ENCODE measurements at regions not wholly inside any gene's neighbourhood (a gene's known extent, or its start where the extent isn't known, plus 50 kb on each side); places are given as distances from the start of the nearest gene placed in this dataset.
"Not testable (repeated sequence)": the region's sequence is repeated elsewhere in the genome, so short reads cannot be mapped to it uniquely, and the experiment has no call there.

DNA sequence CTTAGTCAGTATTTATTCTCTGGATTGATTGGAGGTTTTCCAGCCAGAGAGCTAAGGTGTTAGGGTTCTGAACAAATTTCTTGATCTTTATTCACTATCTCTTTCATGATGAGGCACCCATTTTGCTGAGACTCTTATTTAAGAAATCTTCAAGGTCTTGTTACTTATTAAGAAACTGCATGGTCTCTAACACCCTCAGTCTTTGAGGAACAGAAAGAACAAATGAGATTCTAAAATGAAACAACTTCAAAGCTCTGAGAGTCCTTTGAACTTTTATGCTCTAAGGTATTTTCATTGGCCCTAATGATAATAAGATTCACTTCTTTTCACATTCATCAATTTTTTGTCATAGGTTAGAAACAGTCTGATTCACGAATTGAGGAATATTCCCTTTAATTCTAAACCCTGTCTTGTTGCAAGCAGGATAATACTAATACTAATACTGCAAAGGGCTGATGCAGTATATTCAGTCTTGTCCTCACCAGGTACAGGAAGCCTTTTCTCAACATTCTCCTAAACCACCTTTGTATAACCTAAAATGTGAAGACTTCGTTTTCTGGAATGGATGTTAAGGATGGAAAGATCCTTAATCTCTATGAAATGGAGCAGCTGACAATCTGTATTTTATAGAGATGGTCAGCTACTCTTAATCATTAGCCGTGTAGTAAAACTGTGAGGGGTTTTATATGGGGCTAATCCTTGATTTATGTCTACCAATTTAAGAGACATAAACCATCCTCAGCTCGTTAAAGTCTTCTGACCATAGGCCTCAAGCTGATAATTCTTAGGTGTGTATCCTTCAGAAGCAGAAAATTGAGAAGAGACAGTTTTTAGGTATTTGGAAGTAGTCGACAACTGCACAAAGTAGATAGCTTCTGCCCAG, 198.3 kb downstream of the OTOL1 start:
- DNase-seq (no peak), ATAC-seq (no peak)
- Histone ChIP-seq H3K9ac (ENCODE audit: low read length) (no peak overlapping the region), H3K9me2 (replicated peaks; ENCODE audit: low read length) (no peaks in the 10 kb centered on the region), H3K4me3 (ENCODE audit: low read length) (no peak overlapping the region), H3K4me2 (ENCODE audit: low read length) (no peak overlapping the region), H3F3A (ENCODE audit: low read length, unreplicated experiment) (no peaks in the 10 kb centered on the region), H3K79me2 (ENCODE audit: low read length) (no peaks in the 10 kb centered on the region), H3K27me3 (ENCODE audit: low read length) (no peaks in the 10 kb centered on the region; the same call in 1 of the 2 replicates), H2AFZ (ENCODE audit: low read length) (no peak overlapping the region), H4K20me1 (ENCODE audit: low read length) (no peaks in the 10 kb centered on the region), H3K9me3 (ENCODE audit: low read length) (no peaks in the 10 kb centered on the region), H3K4me1 (ENCODE audit: insufficient read depth, low read length) (no peaks in the 10 kb centered on the region), H3K36me3 (ENCODE audit: low read depth, low read length) (no peaks in the 10 kb centered on the region), H3K27ac (ENCODE audit: low read length) (no peak overlapping the region)
- ChIA-PET POLR2A (ENCODE audit: unreplicated experiment) (no interaction called here), CTCF (no interaction called here)
- no TSS peak for BruUV-seq (replicated peaks)
- no peak for TF ChIP-seq EZH2 (IDR thresholded peaks at IDR 0.05; ENCODE audit: low read length, unreplicated experiment)
- no peak for TF ChIP-seq EZH2phosphoT487 (IDR thresholded peaks at IDR 0.05; ENCODE audit: borderline replicate concordance, low read length)
- intact Hi-C loops (cut with micrococcal nuclease): no loop called here

DNA sequence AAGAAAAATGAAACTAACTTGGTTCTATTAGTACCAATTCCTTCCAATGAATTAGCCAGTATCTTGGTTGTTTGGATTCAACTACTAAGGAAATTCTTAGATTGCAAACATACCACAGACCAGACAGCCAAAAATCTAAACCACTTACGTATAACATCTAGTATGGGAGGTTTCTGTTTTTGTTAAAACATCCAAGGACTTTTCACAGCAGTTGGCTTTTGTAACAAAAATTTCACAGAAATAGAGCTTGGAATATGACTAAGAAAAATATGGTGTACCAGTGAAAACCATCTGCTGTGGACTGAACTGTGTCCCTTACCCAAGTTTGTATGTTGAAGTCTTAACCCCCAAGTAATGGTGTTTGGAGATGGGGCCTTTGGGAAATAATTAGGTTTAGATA, 199.2 kb downstream of the OTOL1 start:
- no peak overlapping the region for H3K4me2 ChIP-seq (ENCODE audit: low read length)
- no peaks in the 10 kb centered on the region for H4K20me1 ChIP-seq (ENCODE audit: low read length)
- H3K36me3 ChIP-seq (ENCODE audit: low read depth, low read length): no peaks in the 10 kb centered on the region
- DNase-seq (no peak), ATAC-seq (no peak)
- H3K27ac ChIP-seq (ENCODE audit: low read length): no peak overlapping the region
- no peak overlapping the region for H3K9ac ChIP-seq (ENCODE audit: low read length)
- ChIA-PET CTCF (no interaction called here), POLR2A (ENCODE audit: unreplicated experiment) (no interaction called here)
- no peak overlapping the region for H2AFZ ChIP-seq (ENCODE audit: low read length)
- TF ChIP-seq, protein P1, sequence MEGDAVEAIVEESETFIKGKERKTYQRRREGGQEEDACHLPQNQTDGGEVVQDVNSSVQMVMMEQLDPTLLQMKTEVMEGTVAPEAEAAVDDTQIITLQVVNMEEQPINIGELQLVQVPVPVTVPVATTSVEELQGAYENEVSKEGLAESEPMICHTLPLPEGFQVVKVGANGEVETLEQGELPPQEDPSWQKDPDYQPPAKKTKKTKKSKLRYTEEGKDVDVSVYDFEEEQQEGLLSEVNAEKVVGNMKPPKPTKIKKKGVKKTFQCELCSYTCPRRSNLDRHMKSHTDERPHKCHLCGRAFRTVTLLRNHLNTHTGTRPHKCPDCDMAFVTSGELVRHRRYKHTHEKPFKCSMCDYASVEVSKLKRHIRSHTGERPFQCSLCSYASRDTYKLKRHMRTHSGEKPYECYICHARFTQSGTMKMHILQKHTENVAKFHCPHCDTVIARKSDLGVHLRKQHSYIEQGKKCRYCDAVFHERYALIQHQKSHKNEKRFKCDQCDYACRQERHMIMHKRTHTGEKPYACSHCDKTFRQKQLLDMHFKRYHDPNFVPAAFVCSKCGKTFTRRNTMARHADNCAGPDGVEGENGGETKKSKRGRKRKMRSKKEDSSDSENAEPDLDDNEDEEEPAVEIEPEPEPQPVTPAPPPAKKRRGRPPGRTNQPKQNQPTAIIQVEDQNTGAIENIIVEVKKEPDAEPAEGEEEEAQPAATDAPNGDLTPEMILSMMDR (conservative IDR thresholded peaks at IDR 0.05; ENCODE audit: low read depth, low read length): no peak
- TF ChIP-seq EZH2 (IDR thresholded peaks at IDR 0.05; ENCODE audit: low read length, unreplicated experiment) (no peak), EZH2phosphoT487 (IDR thresholded peaks at IDR 0.05; ENCODE audit: borderline replicate concordance, low read length) (no peak)
- no peaks in the 10 kb centered on the region for H3K4me1 ChIP-seq (ENCODE audit: insufficient read depth, low read length)
- H3K79me2 ChIP-seq (ENCODE audit: low read length): no peaks in the 10 kb centered on the region
- intact Hi-C loops (cut with micrococcal nuclease): no loop called here
- H3F3A ChIP-seq (ENCODE audit: low read length, unreplicated experiment): no peaks in the 10 kb centered on the region
- H3K9me2 ChIP-seq (replicated peaks; ENCODE audit: low read length): no peaks in the 10 kb centered on the region
- no peak overlapping the region for H3K4me3 ChIP-seq (ENCODE audit: low read length)
- no TSS peak for BruUV-seq (replicated peaks)
- H3K9me3 ChIP-seq (ENCODE audit: low read length): no peaks in the 10 kb centered on the region
- no peaks in the 10 kb centered on the region; the same call in 1 of the 2 replicates for H3K27me3 ChIP-seq (ENCODE audit: low read length)

DNA sequence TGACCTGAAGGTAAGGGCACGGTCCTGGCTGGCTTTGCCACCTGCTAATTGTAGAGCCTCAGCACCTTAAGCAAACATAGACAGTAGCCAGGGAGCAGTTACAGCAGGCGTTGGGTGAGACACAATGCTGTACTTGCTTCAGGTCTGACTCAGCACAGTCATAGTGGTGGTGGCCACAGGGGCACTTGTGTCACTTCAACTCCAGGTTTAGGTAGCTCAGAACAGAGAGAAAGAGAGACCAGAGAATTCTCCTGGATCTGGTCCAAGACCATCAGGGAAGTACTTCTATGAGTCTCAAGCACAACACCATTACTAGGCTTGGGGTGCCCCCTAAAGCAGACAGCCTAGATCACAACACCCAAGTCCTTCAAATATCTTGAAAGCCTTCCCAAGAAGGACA, 204.4 kb downstream of the OTOL1 start:
- Histone ChIP-seq H3K9ac (ENCODE audit: low read length) (no peak overlapping the region), H4K20me1 (ENCODE audit: low read length) (no peaks in the 10 kb centered on the region), H3K4me1 (ENCODE audit: insufficient read depth, low read length) (no peaks in the 10 kb centered on the region), H3K4me2 (ENCODE audit: low read length) (no peak overlapping the region), H2AFZ (ENCODE audit: low read length) (no peak overlapping the region), H3K27ac (ENCODE audit: low read length) (no peak overlapping the region), H3K27me3 (ENCODE audit: low read length) (no peaks in the 10 kb centered on the region), H3K79me2 (ENCODE audit: low read length) (no peaks in the 10 kb centered on the region), H3K36me3 (ENCODE audit: low read depth, low read length) (no peaks in the 10 kb centered on the region), H3F3A (ENCODE audit: low read length, unreplicated experiment) (no peaks in the 10 kb centered on the region), H3K4me3 (ENCODE audit: low read length) (no peak overlapping the region), H3K9me3 (ENCODE audit: low read length) (no peaks in the 10 kb centered on the region), H3K9me2 (replicated peaks; ENCODE audit: low read length) (no peaks in the 10 kb centered on the region)
- ATAC-seq (no peak), DNase-seq (peak; percentile 30)
- BruUV-seq (replicated peaks): no TSS peak
- POLR2A ChIA-PET (ENCODE audit: unreplicated experiment): no interaction called here
- no peak for TF ChIP-seq EZH2phosphoT487 (IDR thresholded peaks at IDR 0.05; ENCODE audit: borderline replicate concordance, low read length)
- intact Hi-C loops (cut with micrococcal nuclease): loop anchor here (1.0 kb wide), 1 partner anchor 141 kb away; no protein-coding TSS in a partner anchor
- CTCF ChIA-PET: no interaction called here

DNA sequence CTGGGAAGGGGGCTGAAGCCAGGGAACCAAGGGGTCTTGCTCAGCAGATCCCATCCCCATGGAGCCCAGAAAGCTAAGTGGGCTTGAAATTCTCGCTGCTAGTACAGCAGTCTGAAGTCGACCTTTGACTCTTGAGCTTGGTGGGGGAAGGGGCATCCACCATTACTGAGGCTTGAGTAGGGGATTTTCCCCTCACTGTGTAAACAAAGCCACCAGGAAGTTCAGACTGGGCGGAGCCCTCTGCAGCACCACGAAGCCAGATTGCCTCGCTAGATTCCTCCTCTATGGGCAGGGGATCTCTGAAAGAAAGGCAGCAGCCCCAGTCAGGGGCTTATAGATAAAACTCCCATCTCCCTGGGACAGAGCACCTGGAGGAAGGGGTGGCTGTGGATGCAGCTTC, 210.6 kb downstream of the OTOL1 start:
- H3K9ac ChIP-seq (ENCODE audit: low read length); H3K9me3 ChIP-seq (ENCODE audit: low read length); H3K79me2 ChIP-seq (ENCODE audit: low read length); H3F3A ChIP-seq (ENCODE audit: low read length, unreplicated experiment); POLR2A ChIA-PET (ENCODE audit: unreplicated experiment); intact Hi-C loops (cut with micrococcal nuclease); H3K27ac ChIP-seq (ENCODE audit: low read length); H3K27me3 ChIP-seq (ENCODE audit: low read length); ATAC-seq; DNase-seq; H3K4me2 ChIP-seq (ENCODE audit: low read length); H3K36me3 ChIP-seq (ENCODE audit: low read depth, low read length); H3K9me2 ChIP-seq (replicated peaks; ENCODE audit: low read length); CTCF ChIA-PET; H2AFZ ChIP-seq (ENCODE audit: low read length); BruUV-seq (replicated peaks); H3K4me3 ChIP-seq (ENCODE audit: low read length); H3K4me1 ChIP-seq (ENCODE audit: insufficient read depth, low read length); H4K20me1 ChIP-seq (ENCODE audit: low read length): not testable (repeated sequence)
